ENCODE measurements at regions not wholly inside any gene's neighbourhood (a gene's known extent, or its start where the extent isn't known, plus 50 kb on each side); places are given as distances from the start of the nearest gene placed in this dataset.

- DNase-seq, result no peak
Observed at GRCh38 chr2:16561676-16562075, 104.0 kb downstream of the CYRIA start.

- DNase-seq, result no peak
Observed at GRCh38 chr2:16561251-16561650, 104.4 kb downstream of the CYRIA start.

- no peak for DNase-seq
Observed at GRCh38 chr2:16559278-16560067, 106.2 kb downstream of the CYRIA start.

DNA sequence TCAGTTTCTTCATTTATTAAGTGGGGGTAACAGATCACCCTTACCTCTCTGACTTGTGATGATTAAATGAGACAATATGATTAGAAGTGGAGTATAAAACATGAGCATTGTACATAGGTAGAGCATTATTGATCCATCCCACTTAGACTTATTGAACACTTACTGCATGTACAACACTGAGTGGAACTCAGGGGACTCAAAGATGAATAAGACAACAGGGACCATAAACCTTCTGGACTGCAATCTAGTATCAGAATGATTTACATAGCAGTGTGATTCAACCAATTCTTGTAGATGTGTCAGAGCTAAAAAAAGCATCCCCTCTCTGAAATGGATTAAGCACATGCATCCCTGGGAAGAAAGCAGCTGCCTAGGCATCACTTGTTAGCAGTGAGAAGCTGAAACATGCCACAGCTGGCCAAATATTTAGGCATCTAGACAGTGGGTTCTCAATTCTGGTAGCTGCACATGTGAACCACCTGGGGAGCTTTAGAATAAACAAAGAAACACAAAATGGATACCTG is 111.5 kb downstream of the CYRIA start:
- no peak for DNase-seq

- no peak for DNase-seq
Observed at GRCh38 chr2:16553226-16553625, 112.4 kb downstream of the CYRIA start.

GRCh38 chr2:16552202-16552601 is 113.4 kb downstream of the CYRIA start:
- DNase-seq, result no peak

- DNase-seq, result no peak
Observed at GRCh38 chr2:16548036-16548435, 117.6 kb downstream of the CYRIA start.

GRCh38 chr2:16546128-16546754 is 119.4 kb downstream of the CYRIA start:
- DNase-seq, result no peak

DNA sequence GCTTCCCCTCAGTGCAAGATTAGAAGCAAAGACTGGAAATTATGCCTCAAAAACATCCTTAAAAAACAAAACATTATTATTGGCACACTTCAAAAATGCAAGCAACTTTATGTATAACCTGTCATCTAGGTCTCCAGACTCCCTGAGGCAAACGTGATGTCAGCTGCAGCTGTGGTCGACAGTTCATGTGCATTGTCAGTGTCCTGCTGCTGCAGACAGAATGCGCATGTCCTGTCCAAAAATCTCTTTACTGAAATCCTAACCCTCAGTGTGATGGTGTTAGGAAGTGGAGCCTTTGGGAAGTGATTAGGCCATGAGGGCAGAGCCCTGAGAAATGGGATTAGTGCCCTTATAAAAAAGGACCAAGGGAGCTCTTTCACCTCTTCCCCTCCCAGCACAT is 126.9 kb downstream of the CYRIA start:
- no peak for DNase-seq

GRCh38 chr2:16537347-16537746 is 128.3 kb downstream of the CYRIA start:
- no peak for DNase-seq

DNA sequence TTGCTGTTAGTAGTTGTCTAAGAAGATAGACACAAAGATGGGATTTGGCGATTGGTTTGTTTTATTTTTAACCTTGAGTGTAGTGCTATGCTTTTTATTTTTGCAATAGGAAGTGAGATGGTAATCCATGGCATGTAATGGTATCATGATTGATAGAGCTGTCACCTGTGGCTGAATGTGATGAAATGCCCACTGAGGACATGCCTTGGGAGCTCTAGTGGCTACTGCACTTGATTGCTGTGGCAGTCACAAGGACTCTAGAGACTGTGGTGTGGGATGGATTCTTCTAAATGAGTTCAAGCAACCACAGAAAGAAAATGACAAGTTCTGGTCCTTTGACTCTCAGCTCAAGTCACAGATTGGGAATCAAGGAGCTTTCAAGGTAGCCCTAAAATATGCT is 139.4 kb downstream of the CYRIA start:
- DNase-seq, result no peak

DNA sequence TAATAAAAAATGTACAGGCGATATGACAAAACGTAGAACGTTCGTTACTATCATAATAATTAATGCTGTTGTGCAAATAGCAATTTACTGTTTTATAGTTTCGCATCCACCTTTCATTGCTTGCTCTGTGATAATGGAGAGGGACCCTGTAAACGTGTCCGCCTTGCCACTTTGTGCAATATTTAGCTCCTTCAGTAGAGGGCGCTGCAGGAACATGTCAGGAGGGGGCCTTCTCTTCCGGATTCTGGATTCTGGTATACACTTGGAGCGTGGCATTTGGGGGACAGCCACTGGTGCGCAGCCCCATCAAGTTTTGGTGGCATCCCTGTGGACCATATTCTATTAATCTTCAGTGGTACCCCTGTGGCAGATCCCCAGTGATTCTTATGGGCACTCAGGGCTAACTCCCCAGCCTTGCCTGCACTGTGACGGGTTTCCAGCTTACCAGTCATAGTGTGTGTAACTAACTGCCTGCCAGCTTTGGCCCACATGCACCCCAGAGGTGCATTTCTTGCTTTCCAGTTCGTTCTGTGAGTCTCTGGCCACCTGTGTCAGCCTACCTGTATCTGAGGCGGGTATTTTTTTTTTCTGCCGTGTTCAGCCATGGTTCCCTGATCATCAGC is 140.3 kb downstream of the CYRIA start:
- DNase-seq, result no peak

- no peak for DNase-seq
Observed at GRCh38 chr2:16523711-16524110, 141.9 kb downstream of the CYRIA start.

DNA sequence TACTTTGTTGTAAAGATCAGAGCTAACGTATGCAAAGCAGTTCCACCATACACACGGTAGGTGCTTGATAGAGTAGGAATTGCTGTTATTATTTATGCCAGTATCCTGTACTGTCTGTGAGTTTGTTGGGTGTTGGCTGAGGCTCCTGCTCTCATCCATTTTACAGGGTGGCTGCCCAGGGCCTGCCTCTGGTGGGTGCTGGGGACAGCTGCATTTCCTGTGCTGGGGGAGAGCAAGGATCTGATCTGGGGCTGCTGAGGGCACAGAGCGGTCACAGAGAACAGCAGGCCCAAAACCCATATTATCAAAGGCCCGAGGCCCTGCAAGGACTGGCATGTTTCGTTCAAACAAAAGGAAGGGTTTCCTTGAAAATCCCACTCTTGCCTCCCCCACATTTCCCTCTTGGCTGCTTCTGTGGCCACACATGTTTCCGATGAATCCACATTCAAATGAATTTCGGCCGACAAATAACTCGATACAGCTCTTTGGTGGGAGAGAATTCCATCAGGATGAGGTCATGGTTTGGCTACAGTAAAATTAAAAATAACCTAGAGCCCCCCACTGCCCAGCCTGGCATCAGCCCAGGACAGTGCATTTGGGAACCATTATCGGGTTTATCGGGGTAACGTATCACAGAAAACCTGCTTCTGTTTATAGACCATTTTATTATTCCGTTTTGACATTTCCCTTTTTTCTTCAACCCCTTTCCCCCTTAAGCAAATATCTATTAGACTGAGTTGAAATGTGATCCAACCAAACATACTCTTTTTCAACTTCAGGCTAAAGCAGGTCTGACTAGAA is 143.4 kb downstream of the CYRIA start:
- DNase-seq, result no peak

DNA sequence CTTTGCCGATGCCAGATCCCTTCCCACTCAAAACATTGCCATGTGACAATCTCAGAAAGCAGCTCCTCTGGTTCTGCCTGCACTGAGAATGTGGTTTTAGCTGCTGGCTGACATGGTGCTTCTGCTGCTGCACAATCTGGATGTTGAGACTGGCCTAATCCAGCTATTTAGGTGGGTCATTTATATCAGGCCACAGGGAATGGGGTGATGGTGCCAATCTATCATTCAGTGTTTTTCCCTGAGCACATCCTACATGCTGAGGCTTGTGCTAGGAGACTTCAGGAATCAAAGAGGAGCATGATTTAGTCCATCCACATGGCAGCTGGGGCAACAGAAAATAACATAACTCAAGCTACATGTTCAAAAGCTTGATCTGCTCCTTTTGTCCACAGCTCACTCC is 144.7 kb downstream of the CYRIA start:
- DNase-seq, result no peak

DNA sequence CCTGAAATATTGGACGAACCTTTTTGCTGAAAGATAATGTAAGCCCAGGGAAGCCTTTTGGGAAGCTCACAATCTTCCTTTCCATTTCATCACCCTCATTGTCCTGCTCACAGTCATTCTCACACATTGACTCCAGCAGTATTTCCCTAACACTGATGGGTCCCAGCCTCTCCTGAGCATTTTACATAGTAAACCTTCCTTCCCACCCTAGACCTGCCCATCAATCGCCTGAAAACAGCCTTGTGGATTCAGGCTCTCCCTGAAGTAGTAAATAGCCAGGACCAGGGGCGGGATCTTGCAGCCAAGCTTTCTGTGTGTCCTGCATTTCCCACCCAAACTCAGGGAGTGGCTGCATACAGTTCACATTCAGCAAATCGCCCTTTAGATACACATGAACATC is 149.9 kb downstream of the CYRIA start:
- DNase-seq, result no peak

- DNase-seq, result no peak
Observed at GRCh38 chr2:16513626-16514025, 152.0 kb downstream of the CYRIA start.

DNA sequence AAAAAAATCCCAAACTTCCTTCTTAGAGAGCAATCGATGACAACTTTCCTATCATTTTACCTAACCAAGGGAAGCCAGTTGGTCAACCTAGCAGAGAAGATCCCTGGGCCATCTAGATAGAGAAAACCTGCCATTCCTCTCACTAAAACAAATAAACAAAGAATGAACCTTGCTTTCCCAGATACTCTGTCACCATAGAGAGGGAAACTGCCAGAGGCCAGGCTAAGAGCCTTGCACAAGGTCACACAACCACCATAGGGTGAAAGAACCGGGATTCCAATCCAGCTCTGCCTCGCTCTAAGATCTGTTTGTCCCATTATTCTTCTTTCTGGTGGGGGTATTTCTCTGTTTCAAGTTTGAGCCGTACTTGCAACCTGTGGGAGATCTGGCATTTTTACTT is 154.6 kb downstream of the CYRIA start:
- no peak for DNase-seq

GRCh38 chr2:16509042-16509441 is 156.6 kb downstream of the CYRIA start:
- DNase-seq, result no peak

DNA sequence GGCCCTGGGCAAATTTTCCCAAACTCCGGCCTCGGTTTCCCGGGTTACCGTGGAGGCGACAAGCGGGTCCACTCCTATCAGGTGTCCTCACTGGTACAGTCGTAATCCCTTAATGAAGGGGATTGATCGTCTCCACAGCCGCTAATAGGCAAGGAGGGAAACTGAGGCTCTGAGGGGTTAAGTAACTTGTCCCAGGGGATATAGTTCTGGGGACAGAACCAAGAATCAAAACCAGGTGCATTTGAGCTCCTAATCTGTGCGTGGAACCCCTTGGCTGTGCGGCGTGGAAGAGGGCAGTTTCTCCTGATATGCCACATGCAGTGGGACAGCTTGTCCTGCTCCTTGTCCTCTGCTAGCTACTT is 157.2 kb downstream of the CYRIA start:
- DNase-seq, result no peak

DNA sequence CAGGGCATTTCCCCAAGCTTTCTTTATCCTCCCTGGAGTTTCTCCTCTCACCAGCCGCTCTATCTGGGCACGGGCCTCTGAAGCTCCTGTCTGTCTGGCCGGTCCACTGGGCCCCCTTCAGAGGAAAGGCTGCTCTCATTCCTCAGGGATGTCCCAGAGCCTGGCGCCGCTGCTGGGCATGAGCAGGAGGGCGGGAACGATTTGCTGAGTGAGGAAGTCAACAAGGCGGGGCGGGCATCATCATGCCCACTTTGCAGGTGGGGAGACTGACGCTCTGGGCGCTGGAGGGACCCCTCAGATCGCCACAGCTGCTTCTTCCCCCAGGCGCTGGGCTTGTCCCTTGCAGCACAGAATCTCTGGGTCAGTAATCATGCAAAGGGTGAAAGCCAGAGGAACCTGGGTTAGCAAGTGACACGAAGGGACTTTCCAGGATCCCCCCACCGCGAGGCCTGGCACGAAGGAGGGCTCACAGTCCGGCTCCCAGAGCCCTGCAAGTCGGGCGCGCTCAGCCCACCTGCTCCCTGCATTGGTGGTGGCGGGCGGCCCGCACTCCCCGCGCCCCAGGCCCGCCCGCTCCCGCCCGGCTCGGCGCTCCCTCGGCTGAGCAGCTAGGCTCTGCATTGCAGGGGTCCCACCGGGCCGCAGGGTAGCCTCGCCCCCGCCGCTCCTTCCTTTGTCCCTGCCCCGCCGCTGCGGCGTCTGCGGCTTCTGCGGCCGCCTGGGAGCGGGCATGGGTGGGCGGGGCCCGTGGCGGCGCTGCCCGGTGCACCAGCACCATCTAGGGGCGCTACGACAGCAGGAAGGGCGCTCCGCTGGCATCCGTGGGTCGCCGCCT is 157.8 kb downstream of the CYRIA start:
- peak; percentile 65 for DNase-seq

DNA sequence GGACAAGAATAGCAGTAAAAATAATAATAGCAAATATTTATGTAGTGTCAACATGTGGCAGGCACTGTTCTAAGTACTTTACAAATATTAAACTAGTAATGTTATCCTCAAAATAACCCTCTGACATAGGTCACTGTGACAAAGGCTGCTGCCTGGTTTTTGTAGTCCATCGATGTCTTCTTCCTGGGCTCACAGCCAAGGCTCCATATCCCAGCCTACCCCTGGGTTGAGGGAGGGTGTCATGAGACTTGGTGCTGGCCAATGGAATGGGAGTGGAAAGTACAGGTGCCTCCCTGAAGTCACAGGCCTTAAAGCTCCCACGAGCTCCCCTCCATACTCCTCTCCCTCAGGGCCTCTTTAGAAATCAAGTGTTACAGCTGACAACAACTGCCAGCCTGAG is 159.3 kb downstream of the CYRIA start:
- DNase-seq, result no peak
